HepG2 (cell line): ENCODE measurements at regions not wholly inside any gene's neighbourhood (a gene's known extent, or its start where the extent isn't known, plus 50 kb on each side); places are given as distances from the start of the nearest gene placed in this dataset.

ENCODE experiments used
- ATAC-seq: fragments of 200-7000 bp; cut with Tn5 transposase; 3 replicates; pipeline ENCODE4 v1.9.1; 2020; ENCODE audit warnings: mild to moderate bottlenecking, moderate library complexity
- BruUV-seq: library from RNA; stranded (reverse); fragments of 400-500 nt; replicated peaks from 2 replicates; lab custom pipeline; 2021; lab: Mats Ljungman, UMichigan
- CTCF ChIA-PET: fragments of 300-600 bp; formaldehyde crosslinking; extraction: SDS; loops from one replicate; lab custom pipeline; 2021; ENCODE audit warnings: low total read pairs, inconsistent platforms, low intra/inter-chr PET ratio; lab: Yijun Ruan, JAX
- POLR2A ChIA-PET: fragments of 350-600 bp; sonication (Branson Sonifier 250); formaldehyde crosslinking; loops from one replicate; lab custom pipeline; 2020; ENCODE audit warnings: antibody characterized with exemption, inconsistent platforms; lab: Yijun Ruan, JAX
- DNase-seq: peaks from one replicate; pipeline ENCODE4 v3.0.0-alpha.2; 2015; ENCODE audit warnings: low spot score
- FAIRE-seq: peaks from 3 replicates; lab custom pipeline; 2011; peaks lifted over from hg19 to GRCh38; lab: Jason Lieb, UNC
- H2AFZ ChIP-seq: one replicate; pipeline ENCODE4 v1.6.1; 2011; ENCODE audit warnings: low read length, inconsistent platforms
- H3K27ac ChIP-seq: fragments of 300-600 bp; 3 replicates; pipeline ENCODE4 v1.8.0; 2011; ENCODE audit warnings: mixed run types, mild to moderate bottlenecking, mixed read lengths, low read length, inconsistent platforms; ENCODE audit not compliant: insufficient read depth; ENCODE audit errors: extremely low read length
- H3K27me3 ChIP-seq, 2 experiments: fragments of 200-600 bp in 1 of 2; 2 replicates in 1 of 2; 3 replicates in 1 of 2; pipeline versions ENCODE4 v1.6.0 to v1.8.0; 2011; ENCODE audit warnings: low read length in 2 of 2, mild to moderate bottlenecking in 2 of 2, moderate library complexity in 2 of 2, inconsistent platforms in 1 of 2; ENCODE audit not compliant: insufficient read depth in 2 of 2, control insufficient read depth in 1 of 2
- H3K36me3 ChIP-seq, 2 experiments: fragments of 200-600 bp in 1 of 2; replicated peaks in 1 of 2; 2 replicates in 1 of 2; 3 replicates in 1 of 2; pipeline versions ENCODE4 v1.5.1 to v1.8.0; 2011; ENCODE audit warnings: low read length in 2 of 2, inconsistent platforms in 1 of 2; ENCODE audit not compliant: insufficient read depth in 2 of 2, control insufficient read depth in 1 of 2
- H3K4me1 ChIP-seq: 2 replicates; pipeline ENCODE4 v1.5.1; 2012; ENCODE audit warnings: low read length, inconsistent platforms; ENCODE audit not compliant: insufficient read depth
- H3K4me2 ChIP-seq: 2 replicates; pipeline ENCODE4 v1.6.0; 2011; ENCODE audit warnings: low read depth, low read length, inconsistent platforms
- H3K4me3 ChIP-seq, 3 experiments: fragments of 200-600 bp in 1 of 3; sonication (generic), shearing (Covaris generic) in 1 of 3; replicated peaks in 1 of 3; 2 replicates each; pipeline ENCODE4 v1.5.1; 2011 to 2016; ENCODE audit warnings: low read length in 3 of 3, inconsistent platforms in 2 of 3, low read depth in 2 of 3, mild to moderate bottlenecking in 2 of 3, control low read depth in 1 of 3, mixed read lengths in 1 of 3; ENCODE audit not compliant: insufficient read depth in 1 of 3
- H3K79me2 ChIP-seq: one replicate; pipeline ENCODE4 v1.6.1; 2011; ENCODE audit warnings: low read length, inconsistent platforms; ENCODE audit not compliant: insufficient read depth
- H3K9ac ChIP-seq: 2 replicates; pipeline ENCODE4 v1.6.0; 2011; ENCODE audit warnings: mild to moderate bottlenecking, low read depth, low read length, inconsistent platforms; ENCODE audit not compliant: insufficient read depth
- H3K9me3 ChIP-seq: 2 replicates; pipeline ENCODE4 v1.5.1; 2012; ENCODE audit warnings: mild to moderate bottlenecking, low read length
- H4K20me1 ChIP-seq: 2 replicates; pipeline ENCODE4 v1.6.0; 2011; ENCODE audit warnings: inconsistent platforms, mild to moderate bottlenecking, low read length, moderate library complexity; ENCODE audit not compliant: insufficient read depth
- DNMT1 ChIP-seq: sonication (generic); formaldehyde crosslinking; IDR thresholded peaks from 2 replicates; pipeline ENCODE4 v1.5.1; 2020; ENCODE audit warnings: mild to moderate bottlenecking, missing genetic modification reagents
- FOXP1 ChIP-seq, 2 experiments: fragments of 450-650 bp in 1 of 2; IDR thresholded peaks; 2 replicates each; pipeline ENCODE4 v1.6.1; 2017 to 2018; ENCODE audit warnings: antibody characterized with exemption in 1 of 2
- GABPB1 ChIP-seq: IDR thresholded peaks from 2 replicates; pipeline ENCODE4 v1.6.1; 2016; ENCODE audit warnings: mild to moderate bottlenecking, missing genetic modification reagents, moderate library complexity, missing compliant biosample characterization
- KDM2A ChIP-seq: sonication (generic); formaldehyde crosslinking; IDR thresholded peaks from 2 replicates; pipeline ENCODE4 v1.4.0; 2020; ENCODE audit warnings: low read depth, missing genetic modification reagents, borderline replicate concordance
- MXD4 ChIP-seq: IDR thresholded peaks from 2 replicates; pipeline ENCODE4 v1.6.1; 2016; ENCODE audit warnings: mild to moderate bottlenecking, missing biosample characterization, missing genetic modification reagents
- NFIB ChIP-seq: sonication (generic); formaldehyde crosslinking; IDR thresholded peaks from 2 replicates; pipeline ENCODE4 v1.9.0; 2021; ENCODE audit warnings: missing genetic modification reagents, mild to moderate bottlenecking, borderline replicate concordance
- SALL1 ChIP-seq: sonication (generic); formaldehyde crosslinking; IDR thresholded peaks from 2 replicates; pipeline ENCODE4 v1.8.0; 2022; ENCODE audit warnings: mild to moderate bottlenecking, missing genetic modification reagents
- TAF15 ChIP-seq: fragments of 200-400 bp; formaldehyde crosslinking; IDR thresholded peaks from one replicate; pipeline ENCODE4 v1.6.1; 2018; ENCODE audit warnings: mild to moderate bottlenecking, low read depth, low read length; ENCODE audit not compliant: poor library complexity, severe bottlenecking
- ZFX ChIP-seq: sonication (generic); formaldehyde crosslinking; IDR thresholded peaks from 2 replicates; pipeline ENCODE4 v1.4.0; 2020; ENCODE audit warnings: mild to moderate bottlenecking, low read depth, missing genetic modification reagents, moderate library complexity
- ZNF558 ChIP-seq: sonication (generic); formaldehyde crosslinking; IDR thresholded peaks from 2 replicates; pipeline ENCODE4 v1.9.0; 2022; ENCODE audit warnings: mild to moderate bottlenecking, missing genetic modification reagents, borderline replicate concordance
- WGBS: methylation state at CpG from one replicate; pipeline ENCODE4 v1.1.6; 2017; ENCODE audit warnings: low lambda C conversion rate; 5-methylcytosine and 5-hydroxymethylcytosine counted together
- in situ Hi-C: cut with HindIII; loops from 2 replicates; pipeline ENCODE4 v1.10.0; 2017; ENCODE audit warnings: low pct_unique_long_range_greater_than_20kb; ENCODE audit not compliant: extremely low pct_ligation_motif_present
- intact Hi-C: fragments of 100-400 bp; cut with micrococcal nuclease; formaldehyde crosslinking; loops from one replicate; pipeline ENCODE4 v1.10.0; 2022; ENCODE audit not compliant: unreplicated experiment
- TF ChIP-seq, protein P1 (sequence below), 2 experiments: sonication (generic) in 1 of 2; formaldehyde crosslinking in 1 of 2; IDR thresholded peaks; 2 replicates each; pipeline versions ENCODE4 v1.6.1 to v1.9.0; 2014 to 2022; ENCODE audit warnings: antibody characterized with exemption in 1 of 2, borderline replicate concordance in 1 of 2, inconsistent platforms in 1 of 2, low read depth in 1 of 2, missing genetic modification reagents in 1 of 2
- TF ChIP-seq, protein P2 (sequence below): sonication (generic); formaldehyde crosslinking; IDR thresholded peaks from 2 replicates; pipeline ENCODE4 v1.4.0; 2020; ENCODE audit warnings: missing genetic modification reagents
- TF ChIP-seq, protein P3 (sequence below): IDR thresholded peaks from 2 replicates; pipeline ENCODE4 v1.6.1; 2016; ENCODE audit warnings: low read depth

DNA sequence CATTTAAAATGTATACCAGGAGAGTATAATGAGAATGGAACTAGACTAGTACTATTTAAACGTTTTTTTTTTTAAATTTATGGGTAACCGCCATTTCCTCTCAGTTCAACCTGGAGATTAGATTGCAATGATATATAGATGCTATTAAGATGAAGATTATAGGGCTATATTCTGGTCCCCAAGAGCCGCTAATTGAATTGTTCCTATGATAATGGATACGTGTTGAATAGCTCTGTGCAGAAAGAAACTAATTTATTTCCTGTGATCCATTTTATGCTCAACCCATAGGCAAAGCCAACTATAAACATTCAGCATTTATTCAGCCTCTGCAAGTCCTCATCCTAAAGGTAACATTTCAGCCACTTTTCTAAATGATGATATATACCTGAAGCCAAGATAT is 1595.1 kb upstream of the SEL1L start (continued):
- no peak for TF ChIP-seq KDM2A (CRISPR knock-in tag)

DNA sequence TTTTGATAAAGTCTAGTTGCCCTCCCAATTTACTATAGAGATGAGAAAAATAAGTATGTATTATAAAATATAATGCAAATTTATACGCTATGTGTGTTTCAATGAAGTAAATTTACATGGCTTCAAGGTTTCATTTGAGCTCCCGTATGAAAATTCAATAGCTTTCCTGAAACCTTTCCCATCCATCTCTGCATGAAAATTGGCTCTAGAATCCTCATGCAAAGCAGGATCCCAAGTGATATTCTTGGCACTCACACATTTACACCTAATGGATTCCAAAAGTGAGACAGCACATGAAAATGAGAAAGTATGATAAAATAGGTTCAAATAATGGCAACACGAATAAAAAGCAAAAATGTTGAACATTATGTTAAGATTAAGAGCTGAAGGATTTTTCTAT is 1595.8 kb upstream of the SEL1L start:
- H2AFZ ChIP-seq: no peak overlapping the region
- H3K27me3 ChIP-seq: no peaks in the 10 kb centered on the region
- ChIA-PET POLR2A (no interaction called here), CTCF (no interaction called here)
- no TSS peak for BruUV-seq
- H3K79me2 ChIP-seq: no peaks in the 10 kb centered on the region
- no peaks in the 10 kb centered on the region for H3K36me3 ChIP-seq
- TF ChIP-seq ZFX (no peak), MXD4 (CRISPR knock-in tag) (no peak), SALL1 (no peak), GABPB1 (CRISPR knock-in tag) (no peak), DNMT1 (CRISPR knock-in tag) (no peak), ZNF558 (CRISPR knock-in tag) (no peak), TAF15 (no peak), FOXP1 (IDR thresholded peaks at IDR 0.05) (no peak), FOXP1 (CRISPR knock-in tag; IDR thresholded peaks at IDR 0.05) (no peak), NFIB (no peak)
- TF ChIP-seq, protein P1, sequence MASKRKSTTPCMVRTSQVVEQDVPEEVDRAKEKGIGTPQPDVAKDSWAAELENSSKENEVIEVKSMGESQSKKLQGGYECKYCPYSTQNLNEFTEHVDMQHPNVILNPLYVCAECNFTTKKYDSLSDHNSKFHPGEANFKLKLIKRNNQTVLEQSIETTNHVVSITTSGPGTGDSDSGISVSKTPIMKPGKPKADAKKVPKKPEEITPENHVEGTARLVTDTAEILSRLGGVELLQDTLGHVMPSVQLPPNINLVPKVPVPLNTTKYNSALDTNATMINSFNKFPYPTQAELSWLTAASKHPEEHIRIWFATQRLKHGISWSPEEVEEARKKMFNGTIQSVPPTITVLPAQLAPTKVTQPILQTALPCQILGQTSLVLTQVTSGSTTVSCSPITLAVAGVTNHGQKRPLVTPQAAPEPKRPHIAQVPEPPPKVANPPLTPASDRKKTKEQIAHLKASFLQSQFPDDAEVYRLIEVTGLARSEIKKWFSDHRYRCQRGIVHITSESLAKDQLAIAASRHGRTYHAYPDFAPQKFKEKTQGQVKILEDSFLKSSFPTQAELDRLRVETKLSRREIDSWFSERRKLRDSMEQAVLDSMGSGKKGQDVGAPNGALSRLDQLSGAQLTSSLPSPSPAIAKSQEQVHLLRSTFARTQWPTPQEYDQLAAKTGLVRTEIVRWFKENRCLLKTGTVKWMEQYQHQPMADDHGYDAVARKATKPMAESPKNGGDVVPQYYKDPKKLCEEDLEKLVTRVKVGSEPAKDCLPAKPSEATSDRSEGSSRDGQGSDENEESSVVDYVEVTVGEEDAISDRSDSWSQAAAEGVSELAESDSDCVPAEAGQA (IDR thresholded peaks at IDR 0.05; ENCODE audit: low read depth): no peak
- TF ChIP-seq, protein P1 (CRISPR knock-in tag; IDR thresholded peaks at IDR 0.05; ENCODE audit: borderline replicate concordance): no peak
- TF ChIP-seq, protein P2, sequence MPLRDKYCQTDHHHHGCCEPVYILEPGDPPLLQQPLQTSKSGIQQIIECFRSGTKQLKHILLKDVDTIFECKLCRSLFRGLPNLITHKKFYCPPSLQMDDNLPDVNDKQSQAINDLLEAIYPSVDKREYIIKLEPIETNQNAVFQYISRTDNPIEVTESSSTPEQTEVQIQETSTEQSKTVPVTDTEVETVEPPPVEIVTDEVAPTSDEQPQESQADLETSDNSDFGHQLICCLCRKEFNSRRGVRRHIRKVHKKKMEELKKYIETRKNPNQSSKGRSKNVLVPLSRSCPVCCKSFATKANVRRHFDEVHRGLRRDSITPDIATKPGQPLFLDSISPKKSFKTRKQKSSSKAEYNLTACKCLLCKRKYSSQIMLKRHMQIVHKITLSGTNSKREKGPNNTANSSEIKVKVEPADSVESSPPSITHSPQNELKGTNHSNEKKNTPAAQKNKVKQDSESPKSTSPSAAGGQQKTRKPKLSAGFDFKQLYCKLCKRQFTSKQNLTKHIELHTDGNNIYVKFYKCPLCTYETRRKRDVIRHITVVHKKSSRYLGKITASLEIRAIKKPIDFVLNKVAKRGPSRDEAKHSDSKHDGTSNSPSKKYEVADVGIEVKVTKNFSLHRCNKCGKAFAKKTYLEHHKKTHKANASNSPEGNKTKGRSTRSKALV (CRISPR knock-in tag): no peak
- TF ChIP-seq, protein P3, sequence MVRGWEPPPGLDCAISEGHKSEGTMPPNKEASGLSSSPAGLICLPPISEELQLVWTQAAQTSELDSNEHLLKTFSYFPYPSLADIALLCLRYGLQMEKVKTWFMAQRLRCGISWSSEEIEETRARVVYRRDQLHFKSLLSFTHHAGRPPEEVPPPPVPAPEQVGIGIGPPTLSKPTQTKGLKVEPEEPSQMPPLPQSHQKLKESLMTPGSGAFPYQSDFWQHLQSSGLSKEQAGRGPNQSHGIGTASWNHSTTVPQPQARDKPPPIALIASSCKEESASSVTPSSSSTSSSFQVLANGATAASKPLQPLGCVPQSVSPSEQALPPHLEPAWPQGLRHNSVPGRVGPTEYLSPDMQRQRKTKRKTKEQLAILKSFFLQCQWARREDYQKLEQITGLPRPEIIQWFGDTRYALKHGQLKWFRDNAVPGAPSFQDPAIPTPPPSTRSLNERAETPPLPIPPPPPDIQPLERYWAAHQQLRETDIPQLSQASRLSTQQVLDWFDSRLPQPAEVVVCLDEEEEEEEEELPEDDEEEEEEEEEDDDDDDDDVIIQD (CRISPR knock-in tag): no peak
- ATAC-seq (no peak), FAIRE-seq (no peak), DNase-seq (no peak)
- H3K4me2 ChIP-seq: no peak overlapping the region
- peaks cover 5% of the 10 kb centered on the region; the same call in 1 of the 2 replicates for H3K9me3 ChIP-seq
- no peak overlapping the region for H3K4me3 ChIP-seq
- H3K4me1 ChIP-seq: no peaks in the 10 kb centered on the region
- no peak overlapping the region for H3K27ac ChIP-seq
- intact Hi-C loops (no loop called here), in situ Hi-C loops (no loop called here)
- no peak overlapping the region for H3K9ac ChIP-seq
- WGBS: 4% methylated on average over 3 of the region's 3 CpGs
- H4K20me1 ChIP-seq: no peaks in the 10 kb centered on the region
